Rectal smooth muscle tissue (tissue), 1 donor: ENCODE measurements at regions not wholly inside any gene's neighbourhood (a gene's known extent, or its start where the extent isn't known, plus 50 kb on each side); places are given as distances from the start of the nearest gene placed in this dataset.

Source experiments
- H3K27ac ChIP-seq: one replicate; pipeline ENCODE4 v1.7.0; 2013; ENCODE audit warnings: low read depth, low read length, inconsistent platforms
- H3K27me3 ChIP-seq: one replicate; pipeline ENCODE4 v1.7.0; 2013; ENCODE audit warnings: low read length; ENCODE audit not compliant: control insufficient read depth, insufficient read depth
- H3K36me3 ChIP-seq: one replicate; pipeline ENCODE4 v1.7.0; 2013; ENCODE audit warnings: low read length; ENCODE audit not compliant: control insufficient read depth, insufficient read depth
- H3K4me1 ChIP-seq: one replicate; pipeline ENCODE4 v1.7.0; 2013; ENCODE audit warnings: low read length; ENCODE audit not compliant: control insufficient read depth, insufficient read depth
- H3K4me3 ChIP-seq: one replicate; pipeline ENCODE4 v1.7.0; 2013; ENCODE audit warnings: low read length
- H3K9ac ChIP-seq: one replicate; pipeline ENCODE4 v1.7.0; 2013; ENCODE audit warnings: low read length

DNA sequence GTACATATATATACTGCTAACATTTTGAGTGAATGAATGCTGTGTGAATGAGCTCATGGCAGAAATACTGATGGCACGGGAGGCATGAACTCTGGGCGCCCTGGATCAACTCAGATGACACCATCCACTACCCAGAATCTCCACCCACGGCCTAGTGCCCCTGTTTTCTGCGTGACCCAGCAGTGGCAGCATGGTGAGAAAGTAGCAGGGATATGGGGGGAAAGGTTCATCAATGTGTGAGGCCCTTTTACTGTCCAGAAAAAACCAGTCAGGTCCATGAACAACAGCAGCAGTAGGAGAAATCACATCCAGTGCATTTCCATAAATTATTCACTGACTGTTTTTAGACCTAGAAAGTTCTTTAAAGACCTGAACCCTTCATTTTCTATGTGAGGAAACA, 391.0 kb upstream of the NRP1 start:
- Histone ChIP-seq H3K27ac (no peak overlapping the region), H3K4me1 (no peaks in the 10 kb centered on the region), H3K27me3 (no peaks in the 10 kb centered on the region), H3K36me3 (no peaks in the 10 kb centered on the region), H3K9ac (no peak overlapping the region), H3K4me3 (no peak overlapping the region)

DNA sequence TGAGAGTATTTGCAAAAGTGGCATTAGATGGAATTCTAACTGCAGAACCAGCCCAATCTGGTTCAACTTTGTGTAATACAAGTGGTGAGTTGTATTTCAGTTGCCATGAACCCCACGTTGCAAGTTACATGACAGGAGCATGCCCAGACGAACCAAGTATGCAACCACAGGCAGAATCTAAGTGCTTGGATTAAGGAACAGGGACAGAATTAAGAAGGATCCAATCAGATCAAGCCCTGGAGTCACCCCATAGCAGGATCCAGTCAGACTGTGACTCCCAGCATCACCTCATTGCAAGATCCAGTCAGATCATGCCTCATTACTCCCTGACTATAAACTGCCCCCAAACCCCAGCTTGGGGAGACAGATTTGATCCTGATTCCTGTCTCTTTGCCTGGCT, 388.7 kb upstream of the NRP1 start:
- H3K36me3 ChIP-seq = no peaks in the 10 kb centered on the region
- no peak overlapping the region for H3K27ac ChIP-seq
- H3K4me1 ChIP-seq = no peaks in the 10 kb centered on the region
- H3K27me3 ChIP-seq = no peaks in the 10 kb centered on the region
- H3K4me3 ChIP-seq = no peak overlapping the region
- no peak overlapping the region for H3K9ac ChIP-seq

DNA sequence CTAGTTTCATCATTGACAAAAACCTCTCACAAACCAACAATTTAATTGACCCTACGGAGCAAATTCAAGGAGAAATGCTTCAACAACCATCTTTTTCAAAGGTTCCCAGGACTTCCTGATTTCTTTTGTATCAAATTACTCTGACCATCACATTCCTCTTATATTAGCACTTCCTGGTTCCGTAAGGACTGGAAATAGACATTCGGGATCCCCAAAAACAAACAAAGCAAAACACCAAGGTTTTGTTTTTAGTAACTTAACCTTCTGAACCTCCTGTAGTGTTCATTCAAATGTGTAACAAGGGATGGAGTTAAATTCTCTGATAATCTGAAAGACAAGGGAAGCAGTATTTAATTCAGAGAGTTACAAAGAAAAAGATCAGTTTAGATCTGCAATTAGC, 387.6 kb upstream of the NRP1 start:
- Histone ChIP-seq H3K27me3 (no peaks in the 10 kb centered on the region), H3K4me3 (no peak overlapping the region), H3K9ac (no peak overlapping the region), H3K36me3 (no peaks in the 10 kb centered on the region), H3K27ac (no peak overlapping the region), H3K4me1 (no peaks in the 10 kb centered on the region)

DNA sequence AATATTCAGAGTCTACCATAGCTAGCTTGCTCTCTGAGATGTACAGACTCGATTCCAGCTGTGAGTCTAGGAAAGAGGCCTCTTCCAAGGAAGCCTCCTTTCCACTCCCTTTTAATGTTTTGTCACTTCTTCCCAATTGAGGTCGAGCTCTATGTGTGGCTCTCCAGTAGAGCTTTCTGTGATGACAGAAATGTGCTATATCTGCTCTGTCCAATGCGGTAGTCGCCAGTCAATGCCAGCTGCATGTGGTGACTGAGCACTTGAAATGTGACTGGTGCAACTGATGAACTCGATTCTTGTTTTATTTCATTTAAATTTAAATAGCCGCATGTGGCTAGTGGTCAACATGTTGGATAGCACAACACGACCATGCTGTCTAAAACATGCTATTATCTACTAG, 387.0 kb upstream of the NRP1 start:
- H3K36me3 ChIP-seq = no peaks in the 10 kb centered on the region
- no peak overlapping the region for H3K4me3 ChIP-seq
- H3K27me3 ChIP-seq = no peaks in the 10 kb centered on the region
- no peaks in the 10 kb centered on the region for H3K4me1 ChIP-seq
- H3K27ac ChIP-seq = no peak overlapping the region
- no peak overlapping the region for H3K9ac ChIP-seq

DNA sequence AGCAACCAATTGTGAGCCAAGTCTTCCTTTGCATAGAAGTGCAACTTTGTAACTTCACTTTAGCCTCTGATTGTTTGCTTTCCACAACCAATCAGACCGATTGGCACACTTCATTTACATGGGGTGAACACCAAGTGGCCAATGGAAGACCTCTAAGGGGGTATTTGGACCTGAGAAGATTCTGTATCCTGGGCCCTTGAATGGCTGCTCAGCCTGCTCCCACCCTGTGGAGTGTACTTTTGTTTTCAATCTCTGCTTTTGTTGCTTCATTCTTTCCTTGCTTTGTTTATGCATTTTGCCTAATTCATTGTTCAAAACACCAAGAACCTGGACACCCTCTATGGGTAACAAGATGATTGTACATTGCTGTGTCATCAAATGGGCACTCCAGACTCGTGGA, 385.7 kb upstream of the NRP1 start:
- Histone ChIP-seq H3K9ac (no peak overlapping the region), H3K4me3 (no peak overlapping the region), H3K36me3 (no peaks in the 10 kb centered on the region), H3K27me3 (no peaks in the 10 kb centered on the region), H3K4me1 (no peaks in the 10 kb centered on the region), H3K27ac (no peak overlapping the region)

DNA sequence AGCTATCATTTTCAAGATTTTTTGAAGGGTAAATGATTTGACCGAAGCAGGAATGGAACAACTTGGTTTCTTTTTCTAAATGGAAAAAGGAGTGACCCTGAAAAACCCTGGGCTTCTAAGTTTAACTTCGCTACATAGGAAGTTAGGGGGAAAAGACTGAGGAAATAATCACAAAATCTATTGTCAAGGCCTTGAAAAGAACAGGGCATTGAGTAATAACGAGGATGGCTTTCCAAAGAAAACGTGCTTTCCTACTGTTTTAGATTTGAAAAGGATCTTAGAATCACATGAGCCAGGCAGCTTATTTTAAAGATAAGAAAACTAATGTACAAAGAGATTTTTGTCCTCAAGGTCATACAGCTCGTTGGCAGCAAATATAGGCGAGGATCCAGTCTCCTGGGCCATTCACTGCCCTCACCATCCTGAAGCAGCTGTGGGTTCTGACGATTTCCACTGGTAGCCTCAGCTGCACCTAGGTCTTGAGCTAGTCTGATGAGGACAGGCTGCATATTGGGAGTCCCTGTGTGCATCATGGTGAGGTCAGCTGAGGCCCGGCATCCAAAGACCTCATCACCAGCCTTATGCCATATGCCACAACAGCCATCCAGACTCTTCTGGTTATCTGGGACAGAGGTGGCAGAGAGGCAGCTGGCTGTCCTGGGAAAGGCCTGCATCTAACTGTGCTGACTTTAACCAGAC, 384.7 kb upstream of the NRP1 start:
- Histone ChIP-seq H3K4me1 (no peaks in the 10 kb centered on the region), H3K9ac (no peak overlapping the region), H3K4me3 (no peak overlapping the region), H3K36me3 (no peaks in the 10 kb centered on the region), H3K27ac (no peak overlapping the region), H3K27me3 (no peaks in the 10 kb centered on the region)

DNA sequence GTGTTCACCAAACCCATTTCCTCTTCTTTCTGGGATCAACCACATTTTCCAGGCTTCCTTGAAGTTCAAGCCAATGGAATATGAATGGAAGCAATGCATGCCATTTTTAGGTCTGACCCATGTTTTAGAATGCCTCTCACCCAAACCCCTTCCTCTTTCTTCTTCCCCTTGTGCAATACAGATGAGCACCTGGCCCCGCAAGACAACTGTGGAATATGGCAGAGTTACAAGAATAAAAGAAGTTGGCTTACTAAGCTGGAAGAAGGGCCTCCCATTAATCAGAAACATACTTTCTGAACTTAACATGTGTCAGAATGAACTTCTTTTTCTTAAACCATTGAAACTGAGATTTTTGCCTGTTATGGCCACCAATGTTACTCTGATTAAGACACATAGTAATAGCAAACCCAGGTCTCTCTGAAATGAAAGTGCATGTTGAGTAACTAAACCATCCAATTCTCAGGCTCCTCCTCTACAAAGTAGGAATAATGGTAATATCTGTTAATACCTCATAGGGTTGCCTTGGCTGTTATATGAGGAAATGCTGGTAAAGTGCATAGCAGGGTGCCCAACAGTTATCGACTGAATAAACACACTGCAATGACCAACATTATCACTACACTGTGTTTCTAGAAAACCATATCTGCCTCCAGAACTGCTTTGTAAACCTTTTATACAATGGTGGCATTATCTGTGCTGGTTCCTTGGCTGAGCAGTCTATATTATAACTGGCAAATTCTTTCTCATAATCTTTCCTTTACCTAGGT, 382.2 kb upstream of the NRP1 start:
- no peaks in the 10 kb centered on the region for H3K27me3 ChIP-seq
- no peaks in the 10 kb centered on the region for H3K4me1 ChIP-seq
- no peaks in the 10 kb centered on the region for H3K36me3 ChIP-seq
- H3K4me3 ChIP-seq = no peak overlapping the region
- H3K27ac ChIP-seq = no peak overlapping the region
- H3K9ac ChIP-seq = no peak overlapping the region

DNA sequence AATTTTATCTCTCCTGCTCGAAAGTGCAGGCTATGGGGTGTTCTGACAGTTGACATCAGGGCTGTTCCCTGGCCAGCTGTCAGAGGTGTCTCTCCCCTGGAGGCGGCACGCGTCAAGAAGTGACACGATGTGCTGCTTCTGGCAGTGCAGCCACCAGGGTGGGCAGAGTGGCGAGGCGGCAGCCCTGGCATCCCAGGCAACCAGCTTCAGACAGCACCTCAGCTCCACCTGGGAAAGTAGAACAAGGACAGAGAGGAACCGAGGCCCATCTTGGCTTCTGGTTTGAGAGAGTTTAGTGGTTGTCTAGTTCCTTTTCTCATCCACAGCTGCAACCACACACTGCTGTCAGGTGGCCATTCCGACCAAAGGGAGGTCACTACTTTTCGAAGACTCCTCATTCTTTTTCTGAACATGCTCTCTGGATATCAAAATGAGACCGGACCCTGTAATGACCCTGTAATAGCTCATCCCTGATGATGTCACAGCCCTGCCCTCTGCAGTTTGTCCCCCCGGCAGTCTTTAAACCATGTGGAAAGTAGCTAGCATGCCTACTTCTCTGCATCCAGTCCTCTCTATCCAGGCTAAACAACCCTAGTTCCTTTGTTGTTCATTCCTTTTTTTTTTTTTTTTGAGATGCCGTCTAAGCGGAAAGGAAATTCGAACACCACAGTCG, 381.0 kb upstream of the NRP1 start:
- no peak overlapping the region for H3K9ac ChIP-seq
- H3K36me3 ChIP-seq = no peaks in the 10 kb centered on the region
- no peaks in the 10 kb centered on the region for H3K4me1 ChIP-seq
- no peak overlapping the region for H3K4me3 ChIP-seq
- no peak overlapping the region for H3K27ac ChIP-seq
- no peaks in the 10 kb centered on the region for H3K27me3 ChIP-seq

DNA sequence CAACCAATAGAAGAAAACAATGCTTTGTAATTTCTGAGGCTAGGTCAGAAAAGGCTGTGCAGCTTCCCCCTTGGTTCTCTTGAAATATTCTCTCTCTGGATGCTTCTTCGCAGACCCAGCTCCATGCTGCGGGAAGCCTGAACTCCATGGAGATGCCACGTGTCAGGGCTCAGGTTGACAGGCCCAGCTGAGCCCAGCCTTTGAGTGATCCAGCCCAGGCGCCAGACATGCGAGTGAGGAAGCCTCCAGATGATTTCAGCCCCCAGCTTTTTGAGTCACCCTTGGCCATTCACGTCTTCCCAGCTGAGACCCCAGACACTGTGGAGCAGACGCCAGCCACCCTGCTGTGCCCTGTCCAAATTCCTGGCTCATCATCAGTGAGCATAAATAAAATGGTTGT, 378.4 kb upstream of the NRP1 start:
- H3K36me3 ChIP-seq = no peaks in the 10 kb centered on the region
- H3K4me3 ChIP-seq = no peak overlapping the region
- no peaks in the 10 kb centered on the region for H3K27me3 ChIP-seq
- H3K4me1 ChIP-seq = no peaks in the 10 kb centered on the region
- H3K9ac ChIP-seq = no peak overlapping the region
- no peak overlapping the region for H3K27ac ChIP-seq

DNA sequence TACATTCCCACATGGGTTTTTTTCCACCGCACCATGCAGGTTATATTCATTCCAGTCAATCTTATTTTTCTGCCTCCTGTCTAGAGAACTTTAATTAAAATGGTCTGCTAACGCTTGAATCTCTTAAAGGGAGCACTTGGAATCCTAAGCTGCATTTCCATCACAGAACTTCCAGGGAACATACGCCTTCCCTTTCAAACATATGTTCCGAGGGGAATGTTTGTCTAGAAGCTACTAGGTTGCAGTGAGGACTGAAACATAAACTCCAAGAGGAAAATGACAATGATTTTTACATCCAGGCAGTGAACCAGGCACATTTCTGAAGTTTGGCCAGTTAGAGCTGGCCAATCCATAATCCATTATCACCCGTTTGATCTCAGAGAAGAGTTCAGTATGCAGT, 375.5 kb upstream of the NRP1 start:
- H3K27me3 ChIP-seq = no peaks in the 10 kb centered on the region
- H3K4me1 ChIP-seq = no peaks in the 10 kb centered on the region
- no peak overlapping the region for H3K27ac ChIP-seq
- no peaks in the 10 kb centered on the region for H3K36me3 ChIP-seq
- H3K4me3 ChIP-seq = no peak overlapping the region
- no peak overlapping the region for H3K9ac ChIP-seq

DNA sequence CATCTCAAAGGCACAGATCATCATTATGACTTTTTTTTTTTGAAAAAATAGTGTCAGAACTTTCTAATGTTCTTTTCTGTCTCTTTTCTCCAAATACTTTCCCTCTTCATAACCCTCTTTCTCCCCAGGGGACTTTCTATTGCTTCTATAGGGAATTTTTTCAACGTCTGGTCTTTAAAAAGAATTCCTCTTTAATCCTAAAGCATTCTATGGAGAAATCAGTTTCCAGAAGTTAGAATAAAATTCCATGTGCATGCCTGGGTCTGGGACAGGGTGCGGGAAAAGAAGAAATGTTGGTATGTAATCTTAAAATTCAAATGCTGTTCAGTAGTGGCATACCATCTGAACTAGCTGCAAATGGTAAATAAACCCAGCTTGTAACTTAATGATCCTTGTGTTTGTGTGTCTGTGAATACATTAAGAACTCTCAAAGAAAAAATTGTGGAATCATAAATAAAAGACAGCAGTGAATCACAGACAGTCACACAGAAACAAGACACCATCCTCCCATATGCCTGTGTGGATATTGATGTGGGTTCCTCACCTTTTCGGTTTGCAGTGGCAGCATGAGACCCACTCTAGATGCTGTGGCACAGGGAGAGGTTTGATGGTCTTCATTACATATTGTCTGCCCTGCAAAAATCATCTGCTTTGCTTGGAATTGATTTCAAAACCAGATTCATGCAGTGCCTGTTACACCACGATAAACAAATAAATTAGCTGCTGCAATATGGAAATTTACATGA, 374.7 kb upstream of the NRP1 start:
- no peaks in the 10 kb centered on the region for H3K36me3 ChIP-seq
- H3K27me3 ChIP-seq = no peaks in the 10 kb centered on the region
- H3K27ac ChIP-seq = no peak overlapping the region
- H3K4me3 ChIP-seq = no peak overlapping the region
- no peaks in the 10 kb centered on the region for H3K4me1 ChIP-seq
- no peak overlapping the region for H3K9ac ChIP-seq

DNA sequence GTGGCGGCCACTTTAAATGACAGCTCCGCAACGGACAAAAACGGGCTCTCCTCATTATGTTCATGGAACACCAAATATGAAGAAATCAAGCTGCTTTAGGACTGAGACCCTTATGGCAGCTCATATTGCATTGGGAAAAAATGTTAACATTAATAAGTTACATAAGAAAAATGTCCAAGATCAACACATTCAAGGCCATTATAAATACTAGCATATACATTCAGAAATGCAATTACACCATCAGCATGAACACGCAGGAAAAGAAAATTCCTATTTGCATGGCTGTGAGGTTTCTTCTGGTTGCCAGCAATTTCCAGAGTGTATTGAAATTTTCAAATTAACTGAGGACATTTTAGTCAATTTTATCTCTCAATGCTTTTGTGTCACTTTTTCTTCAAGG, 374.1 kb upstream of the NRP1 start:
- H3K4me3 ChIP-seq = no peak overlapping the region
- no peaks in the 10 kb centered on the region for H3K27me3 ChIP-seq
- H3K36me3 ChIP-seq = no peaks in the 10 kb centered on the region
- no peak overlapping the region for H3K27ac ChIP-seq
- H3K4me1 ChIP-seq = no peaks in the 10 kb centered on the region
- H3K9ac ChIP-seq = no peak overlapping the region
